ENCODE measurements at regions not wholly inside any gene's neighbourhood (a gene's known extent, or its start where the extent isn't known, plus 50 kb on each side); places are given as distances from the start of the nearest gene placed in this dataset.

- no peak for TF ChIP-seq CSDC2 (CRISPR knock-in tag; IDR thresholded peaks at IDR 0.05)
- no peak for TF ChIP-seq RARB (CRISPR knock-in tag; IDR thresholded peaks at IDR 0.05)
- no peak for TF ChIP-seq PATZ1 (CRISPR knock-in tag; IDR thresholded peaks at IDR 0.05; ENCODE audit: borderline replicate concordance)
- no peak for TF ChIP-seq ZNF565 (CRISPR knock-in tag; conservative IDR thresholded peaks at IDR 0.05; ENCODE audit: low read depth)
- TF ChIP-seq ISL1 (CRISPR knock-in tag; IDR thresholded peaks at IDR 0.05) = no peak
- TF ChIP-seq ZFP30 (CRISPR knock-in tag; IDR thresholded peaks at IDR 0.05) = no peak
- no peak for TF ChIP-seq ZFP3 (CRISPR knock-in tag; IDR thresholded peaks at IDR 0.05)
- no peak for TF ChIP-seq SNAI2 (CRISPR knock-in tag; IDR thresholded peaks at IDR 0.05)
- no peak for TF ChIP-seq TOX (CRISPR knock-in tag; IDR thresholded peaks at IDR 0.05; ENCODE audit: borderline replicate concordance)
- TF ChIP-seq, protein P1, sequence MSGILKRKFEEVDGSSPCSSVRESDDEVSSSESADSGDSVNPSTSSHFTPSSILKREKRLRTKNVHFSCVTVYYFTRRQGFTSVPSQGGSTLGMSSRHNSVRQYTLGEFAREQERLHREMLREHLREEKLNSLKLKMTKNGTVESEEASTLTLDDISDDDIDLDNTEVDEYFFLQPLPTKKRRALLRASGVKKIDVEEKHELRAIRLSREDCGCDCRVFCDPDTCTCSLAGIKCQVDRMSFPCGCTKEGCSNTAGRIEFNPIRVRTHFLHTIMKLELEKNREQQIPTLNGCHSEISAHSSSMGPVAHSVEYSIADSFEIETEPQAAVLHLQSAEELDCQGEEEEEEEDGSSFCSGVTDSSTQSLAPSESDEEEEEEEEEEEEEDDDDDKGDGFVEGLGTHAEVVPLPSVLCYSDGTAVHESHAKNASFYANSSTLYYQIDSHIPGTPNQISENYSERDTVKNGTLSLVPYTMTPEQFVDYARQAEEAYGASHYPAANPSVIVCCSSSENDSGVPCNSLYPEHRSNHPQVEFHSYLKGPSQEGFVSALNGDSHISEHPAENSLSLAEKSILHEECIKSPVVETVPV (CRISPR knock-in tag; IDR thresholded peaks at IDR 0.05) = no peak
Observed at GRCh38 chr13:107395927-107396662, 819.2 kb downstream of the LIG4 start.
